Glutamatergic neuron (in vitro differentiated cells): ENCODE measurements at regions not wholly inside any gene's neighbourhood (a gene's known extent, or its start where the extent isn't known, plus 50 kb on each side); places are given as distances from the start of the nearest gene placed in this dataset.

Experiments
- DNase-seq: peaks from one replicate; pipeline ENCODE4 v3.0.0; 2022
- H3K27ac Mint-ChIP-seq: one replicate; pipeline ENCODE4 v1.8.0; 2020; ENCODE audit warnings: mild to moderate bottlenecking, mixed read lengths, inconsistent platforms; ENCODE audit not compliant: unreplicated experiment
- H3K27me3 Mint-ChIP-seq: one replicate; pipeline ENCODE4 v1.8.0; 2020; ENCODE audit warnings: mild to moderate bottlenecking, moderate library complexity, mixed read lengths, inconsistent platforms; ENCODE audit not compliant: unreplicated experiment
- H3K36me3 Mint-ChIP-seq: one replicate; pipeline ENCODE4 v1.8.0; 2020; ENCODE audit warnings: mild to moderate bottlenecking, mixed read lengths, inconsistent platforms; ENCODE audit not compliant: unreplicated experiment
- H3K4me1 Mint-ChIP-seq: one replicate; pipeline ENCODE4 v1.8.0; 2020; ENCODE audit warnings: mild to moderate bottlenecking, low read depth, mixed read lengths, inconsistent platforms; ENCODE audit not compliant: unreplicated experiment
- H3K4me3 Mint-ChIP-seq: one replicate; pipeline ENCODE4 v1.8.0; 2020; ENCODE audit warnings: mild to moderate bottlenecking, mixed read lengths, inconsistent platforms; ENCODE audit not compliant: unreplicated experiment
- H3K9me3 Mint-ChIP-seq: one replicate; pipeline ENCODE4 v1.8.0; 2020; ENCODE audit warnings: mild to moderate bottlenecking, moderate library complexity, mixed read lengths, inconsistent platforms; ENCODE audit not compliant: unreplicated experiment
- CTCF ChIP-seq: fragments of 200-600 bp; sonication (generic); IDR thresholded peaks from one replicate; pipeline ENCODE4 v1.5.0; 2021; ENCODE audit not compliant: partially characterized antibody, unreplicated experiment

- H3K4me3 Mint-ChIP-seq: no peak overlapping the region
- H3K36me3 Mint-ChIP-seq: no peaks in the 10 kb centered on the region
- H3K27me3 Mint-ChIP-seq: no peaks in the 10 kb centered on the region
- no peaks in the 10 kb centered on the region for H3K9me3 Mint-ChIP-seq
- peaks cover 2% of the 10 kb centered on the region for H3K4me1 Mint-ChIP-seq
- no peak overlapping the region for H3K27ac Mint-ChIP-seq
- no peak for DNase-seq
- no peak for TF ChIP-seq CTCF
Measured at GRCh38 chr6:150672800-150673199, 73.1 kb downstream of the PLEKHG1 start.

GRCh38 chr6:150673720-150674346, 74.1 kb downstream of the PLEKHG1 start:
- H3K27me3 Mint-ChIP-seq: no peaks in the 10 kb centered on the region

GRCh38 chr6:150676344-150676743, 76.7 kb downstream of the PLEKHG1 start:
- DNase-seq: no peak
- Mint-ChIP-seq H3K4me3 (no peak overlapping the region), H3K27me3 (no peaks in the 10 kb centered on the region), H3K27ac (no peak overlapping the region), H3K9me3 (no peaks in the 10 kb centered on the region), H3K4me1 (no peaks in the 10 kb centered on the region), H3K36me3 (no peaks in the 10 kb centered on the region)
- no peak for TF ChIP-seq CTCF

More at GRCh38 chr6:150673720-150674346, 74.1 kb downstream of the PLEKHG1 start:
- no peak overlapping the region for H3K27ac Mint-ChIP-seq
- TF ChIP-seq CTCF: no peak
- no peaks in the 10 kb centered on the region for H3K9me3 Mint-ChIP-seq
- H3K4me3 Mint-ChIP-seq: no peak overlapping the region
- H3K36me3 Mint-ChIP-seq: no peaks in the 10 kb centered on the region
- no peak for DNase-seq
- peaks cover 2% of the 10 kb centered on the region for H3K4me1 Mint-ChIP-seq

- Mint-ChIP-seq H3K36me3 (no peaks in the 10 kb centered on the region), H3K4me1 (no peaks in the 10 kb centered on the region), H3K27me3 (no peaks in the 10 kb centered on the region), H3K9me3 (no peaks in the 10 kb centered on the region), H3K27ac (no peak overlapping the region), H3K4me3 (no peak overlapping the region)
- TF ChIP-seq CTCF: no peak
- no peak for DNase-seq
Measured at GRCh38 chr6:150676772-150677171, 77.1 kb downstream of the PLEKHG1 start.

GRCh38 chr6:150680510-150680909, 80.8 kb downstream of the PLEKHG1 start:
- DNase-seq: no peak
- H3K9me3 Mint-ChIP-seq: peaks cover 3% of the 10 kb centered on the region
- H3K4me3 Mint-ChIP-seq: no peak overlapping the region
- no peak overlapping the region for H3K27ac Mint-ChIP-seq
- no peak for TF ChIP-seq CTCF
- no peaks in the 10 kb centered on the region for H3K36me3 Mint-ChIP-seq
- H3K4me1 Mint-ChIP-seq: peaks cover 11% of the 10 kb centered on the region
- peaks cover 5% of the 10 kb centered on the region for H3K27me3 Mint-ChIP-seq
